DND-41 (cell line): ENCODE measurements at regions not wholly inside any gene's neighbourhood (a gene's known extent, or its start where the extent isn't known, plus 50 kb on each side); places are given as distances from the start of the nearest gene placed in this dataset.

ENCODE experiments used
- EZH2 ChIP-seq: IDR thresholded peaks from 3 replicates; pipeline ENCODE4 v1.6.1; 2012; ENCODE audit warnings: borderline replicate concordance, low read depth, mild to moderate bottlenecking, moderate library complexity, low read length, inconsistent platforms; ENCODE audit not compliant: severe bottlenecking
- TF ChIP-seq, protein P1 (sequence below): IDR thresholded peaks from 2 replicates; pipeline ENCODE4 v1.5.1; 2012; ENCODE audit warnings: borderline replicate concordance, low read length, moderate library complexity, mild to moderate bottlenecking; ENCODE audit not compliant: poor library complexity, severe bottlenecking; ENCODE audit errors: extremely low read depth

DNA sequence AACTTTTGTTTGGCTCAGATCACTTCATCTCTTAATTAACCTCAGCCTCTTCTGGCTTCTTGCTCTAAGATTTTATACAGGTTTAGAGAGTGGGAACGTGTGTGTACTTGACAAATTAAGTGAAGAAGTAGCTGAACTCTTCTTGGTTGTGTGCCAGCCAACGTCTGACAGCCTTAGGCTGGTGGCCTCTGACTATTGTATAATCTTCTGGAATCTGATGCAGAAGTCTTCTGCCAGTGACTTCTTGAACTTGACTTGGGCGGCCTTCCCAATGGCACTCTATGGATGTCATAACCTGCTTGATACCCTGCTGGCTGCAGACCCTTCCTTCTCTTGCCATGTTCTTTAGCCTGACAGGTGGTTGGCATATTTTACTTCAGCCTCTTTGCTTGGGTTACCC, 660.5 kb downstream of the DOK5 start:
- TF ChIP-seq EZH2: no peak
- TF ChIP-seq, protein P1, sequence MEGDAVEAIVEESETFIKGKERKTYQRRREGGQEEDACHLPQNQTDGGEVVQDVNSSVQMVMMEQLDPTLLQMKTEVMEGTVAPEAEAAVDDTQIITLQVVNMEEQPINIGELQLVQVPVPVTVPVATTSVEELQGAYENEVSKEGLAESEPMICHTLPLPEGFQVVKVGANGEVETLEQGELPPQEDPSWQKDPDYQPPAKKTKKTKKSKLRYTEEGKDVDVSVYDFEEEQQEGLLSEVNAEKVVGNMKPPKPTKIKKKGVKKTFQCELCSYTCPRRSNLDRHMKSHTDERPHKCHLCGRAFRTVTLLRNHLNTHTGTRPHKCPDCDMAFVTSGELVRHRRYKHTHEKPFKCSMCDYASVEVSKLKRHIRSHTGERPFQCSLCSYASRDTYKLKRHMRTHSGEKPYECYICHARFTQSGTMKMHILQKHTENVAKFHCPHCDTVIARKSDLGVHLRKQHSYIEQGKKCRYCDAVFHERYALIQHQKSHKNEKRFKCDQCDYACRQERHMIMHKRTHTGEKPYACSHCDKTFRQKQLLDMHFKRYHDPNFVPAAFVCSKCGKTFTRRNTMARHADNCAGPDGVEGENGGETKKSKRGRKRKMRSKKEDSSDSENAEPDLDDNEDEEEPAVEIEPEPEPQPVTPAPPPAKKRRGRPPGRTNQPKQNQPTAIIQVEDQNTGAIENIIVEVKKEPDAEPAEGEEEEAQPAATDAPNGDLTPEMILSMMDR: no peak
